NCI-H510A treated with DMSO at 0.1 percent for 48 hours (cell line): ENCODE measurements at regions not wholly inside any gene's neighbourhood (a gene's known extent, or its start where the extent isn't known, plus 50 kb on each side); places are given as distances from the start of the nearest gene placed in this dataset.

Source experiments
- DNase-seq: peaks from one replicate; lab custom pipeline; 2025; lab: John Stamatoyannopoulos, UW

DNA sequence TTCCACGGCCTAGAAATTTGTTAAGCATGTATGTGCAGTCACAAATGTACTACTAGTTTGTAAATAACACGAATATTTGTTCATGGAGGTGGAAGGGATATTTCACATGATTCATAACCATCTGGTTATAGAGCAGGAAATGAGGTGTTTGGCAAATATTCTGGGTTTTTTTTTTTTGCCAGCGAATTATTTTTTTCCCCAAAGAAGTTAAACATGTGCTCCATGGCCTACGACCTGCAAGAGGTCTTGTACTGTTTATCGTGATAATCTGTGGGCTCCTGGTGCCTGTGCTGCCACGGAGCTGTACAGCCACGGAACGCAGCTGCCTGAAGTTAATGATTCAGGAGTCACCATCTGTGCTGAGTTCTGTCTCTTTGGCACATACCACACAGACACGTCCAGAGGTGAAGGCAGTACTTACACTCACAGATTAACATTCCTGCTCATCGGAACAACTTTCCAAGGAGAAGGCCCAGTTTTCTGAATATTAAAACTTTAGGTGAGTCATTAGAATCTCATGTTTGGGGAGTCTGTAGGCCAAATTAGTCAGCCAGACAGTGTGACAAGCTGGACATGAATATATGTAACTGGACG is 156.3 kb downstream of the TMX1 start:
- DNase-seq, result no peak

DNA sequence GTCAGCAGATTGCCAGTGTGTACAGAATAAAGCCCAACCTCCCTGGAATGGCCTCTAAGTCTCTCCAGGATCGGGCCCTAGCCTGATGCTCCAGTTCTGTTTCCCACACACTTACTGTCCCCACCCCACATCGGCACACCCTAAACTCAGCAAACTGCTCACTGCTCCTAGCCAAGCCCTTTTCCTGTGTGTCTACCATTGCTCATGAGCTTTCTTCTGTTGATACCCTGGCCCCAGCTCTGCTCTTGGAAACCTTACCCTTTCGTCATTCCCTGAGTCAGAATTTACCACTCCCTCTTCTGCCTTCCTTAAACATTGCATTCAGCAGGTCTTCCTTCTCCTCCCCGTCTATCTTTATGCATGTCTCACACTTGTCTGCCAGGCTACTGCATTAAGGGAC is 158.9 kb downstream of the TMX1 start:
- no peak for DNase-seq

DNA sequence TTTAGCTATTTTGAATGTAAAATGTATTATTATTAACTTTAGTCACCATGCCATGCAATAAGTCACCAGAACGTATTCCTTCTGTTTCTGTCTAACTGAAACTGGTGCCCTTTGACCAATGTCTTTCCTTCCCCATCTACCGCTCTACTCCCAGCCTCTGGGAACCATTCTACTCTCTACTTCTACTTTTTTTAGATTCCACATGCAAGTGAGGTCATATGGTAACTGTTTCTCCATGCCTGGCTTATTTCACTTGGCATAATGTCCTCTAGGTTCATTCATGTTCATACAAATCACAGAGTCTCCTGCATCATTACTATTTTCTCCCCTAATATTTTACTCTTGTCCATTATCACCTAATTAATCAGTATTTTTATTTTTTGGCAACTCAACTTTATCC is 160.1 kb downstream of the TMX1 start:
- DNase-seq, result no peak

GRCh38 chr14:51401272-51401671 is 161.2 kb downstream of the TMX1 start:
- DNase-seq, result no peak

DNA sequence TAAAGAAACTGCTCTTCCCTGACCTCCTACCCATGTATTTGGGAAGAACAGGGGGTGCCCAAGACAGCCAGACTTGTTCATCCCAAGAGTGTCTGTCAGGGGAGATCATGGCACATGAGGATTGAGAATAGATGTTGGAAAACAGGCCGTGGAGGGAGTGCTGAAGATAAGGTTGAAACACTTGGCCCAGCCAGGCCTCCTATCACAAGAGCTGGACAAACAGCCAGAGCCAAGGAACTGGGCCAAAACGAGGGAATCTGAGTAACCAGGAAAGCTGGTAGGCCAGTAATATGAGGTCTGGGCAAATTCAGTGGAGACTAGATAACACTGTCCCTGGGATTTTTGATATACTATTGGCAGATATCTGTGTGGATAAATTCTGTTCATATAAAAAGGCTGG is 161.7 kb downstream of the TMX1 start:
- DNase-seq, result no peak

DNA sequence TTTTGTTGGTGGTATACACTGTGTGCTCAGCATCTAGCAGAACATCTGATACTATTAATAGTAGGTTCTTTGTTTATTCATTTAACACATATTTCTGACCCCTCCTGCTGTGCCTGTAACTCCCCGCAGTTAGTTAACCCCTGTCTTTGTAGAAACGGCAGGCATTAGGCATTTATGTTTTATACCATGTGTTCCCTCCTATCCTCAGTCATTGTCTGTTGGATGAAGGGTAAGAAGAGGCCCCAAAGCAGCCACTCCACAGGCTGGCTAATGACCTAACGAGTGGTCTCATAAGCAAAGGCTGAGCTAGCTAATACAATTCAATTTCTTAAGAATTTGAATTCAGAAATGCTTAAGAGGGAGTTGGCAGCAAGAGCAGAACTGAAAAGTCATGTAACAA is 170.8 kb downstream of the TMX1 start:
- no peak for DNase-seq

DNA sequence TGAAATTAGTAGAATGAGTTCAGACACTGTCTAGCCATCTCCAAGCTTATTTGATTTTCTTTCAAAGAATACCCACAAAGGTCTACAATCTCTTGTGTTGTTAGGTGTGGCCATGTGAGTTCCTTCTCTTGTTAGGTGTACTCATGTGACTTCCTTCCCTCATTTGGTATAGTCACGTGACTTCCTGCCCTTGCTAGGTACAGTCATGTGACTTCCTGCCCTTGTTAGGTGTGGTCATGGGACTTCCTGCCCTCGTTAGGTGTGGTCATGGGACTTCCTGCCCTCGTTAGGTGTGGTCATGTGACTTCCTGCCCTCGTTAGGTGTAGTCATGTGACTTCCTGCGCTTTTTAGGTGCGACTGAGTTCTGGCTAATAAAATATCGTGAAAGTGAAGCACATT is 179.6 kb downstream of the TMX1 start:
- DNase-seq, result no peak

DNA sequence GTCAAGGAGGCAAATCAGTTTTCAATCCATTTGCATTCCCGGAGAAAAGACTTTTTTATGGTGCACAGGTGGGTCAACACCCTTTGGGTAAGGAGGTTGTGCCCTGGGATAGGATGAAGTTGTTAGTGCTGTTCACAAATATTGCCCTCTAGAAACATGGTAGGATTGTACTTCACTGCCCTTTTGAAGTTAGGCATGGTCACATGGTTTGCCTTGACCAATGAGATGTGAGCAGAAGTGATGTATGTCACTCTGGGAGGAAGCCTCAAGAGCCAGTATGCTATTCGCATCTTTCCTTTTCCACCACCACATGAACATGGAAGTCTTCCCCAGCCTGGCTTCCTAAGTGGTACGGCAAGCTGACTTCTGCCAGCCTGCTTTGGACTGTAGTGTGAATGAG is 182.7 kb downstream of the TMX1 start:
- no peak for DNase-seq

DNA sequence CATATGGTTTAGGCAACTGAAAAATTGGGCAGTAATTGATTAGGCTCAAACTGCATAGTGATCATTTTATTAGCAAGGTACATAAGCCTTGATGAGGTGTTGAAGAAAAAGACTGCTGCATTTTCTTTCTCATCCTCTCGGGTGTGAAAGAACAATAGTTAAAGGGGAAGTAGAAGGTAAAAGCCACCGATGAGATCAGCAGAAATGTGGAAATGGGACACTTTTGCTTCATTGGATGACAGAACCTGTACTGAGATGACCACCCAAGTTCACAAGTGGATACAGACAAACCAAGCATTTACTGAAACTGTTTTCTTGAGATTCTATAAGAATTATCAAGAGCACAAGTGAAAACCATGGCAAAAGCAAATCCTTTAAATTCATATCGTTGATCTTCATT is 184.0 kb downstream of the TMX1 start:
- no peak for DNase-seq

- DNase-seq, result no peak
Observed at GRCh38 chr14:51424561-51425251, 184.7 kb downstream of the TMX1 start.

DNA sequence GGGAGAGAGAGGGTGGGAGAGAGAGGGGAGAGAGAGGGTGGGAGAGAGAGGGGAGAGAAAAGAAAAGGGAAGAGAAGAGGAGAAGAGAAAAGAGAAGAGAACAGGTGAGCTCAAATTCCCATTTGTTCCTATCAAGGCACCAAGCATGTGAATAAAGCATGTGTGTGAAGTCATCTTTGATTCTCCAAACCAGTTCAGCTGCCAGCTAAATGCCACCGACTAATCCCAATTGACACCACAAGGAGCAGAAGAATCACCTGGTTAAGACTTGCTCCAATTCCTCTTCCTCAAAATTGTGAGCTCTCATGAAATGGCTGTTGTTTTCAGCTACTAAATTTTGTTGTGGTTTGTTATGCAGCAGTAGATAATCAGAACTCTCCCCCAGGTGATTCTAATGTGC is 188.9 kb downstream of the TMX1 start:
- DNase-seq, result no peak

DNA sequence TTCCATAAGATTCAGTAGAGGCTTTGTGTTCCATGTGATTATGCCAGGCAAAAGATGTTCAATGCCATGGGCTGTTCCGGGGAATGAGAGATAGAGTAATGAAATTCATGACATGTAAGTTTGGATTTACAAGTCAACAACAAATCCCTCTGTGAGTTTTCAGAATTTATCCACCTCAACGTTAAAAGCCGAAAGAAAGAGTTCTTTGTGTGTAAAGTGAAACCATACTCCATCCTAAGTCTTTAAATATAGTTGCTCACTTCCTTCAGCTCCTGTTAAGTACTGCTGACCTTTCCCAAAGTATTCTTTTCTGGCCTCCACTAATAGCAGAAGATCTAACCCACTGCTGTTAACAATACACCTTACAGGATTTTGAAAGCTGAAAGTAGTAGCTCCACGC is 190.0 kb downstream of the TMX1 start:
- no peak for DNase-seq

DNA sequence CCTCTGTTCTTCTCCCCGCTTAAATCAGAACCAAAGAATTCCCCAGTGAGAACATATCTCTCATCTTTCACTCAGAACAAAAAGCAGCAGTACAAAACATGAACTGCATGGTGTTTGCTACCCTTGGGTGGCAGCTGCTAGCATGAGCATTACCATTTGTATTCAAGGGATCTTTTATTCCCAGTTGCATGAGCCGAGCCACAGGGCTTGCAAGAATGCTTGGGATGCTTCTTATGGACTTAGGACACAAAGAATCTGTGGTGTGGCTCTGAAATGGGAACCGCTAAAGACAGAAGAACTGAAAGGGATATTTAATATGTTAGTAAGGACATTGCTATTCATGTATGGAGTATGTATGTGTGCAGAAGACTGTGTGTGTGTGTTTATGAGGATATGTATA is 190.6 kb downstream of the TMX1 start:
- DNase-seq, result no peak

DNA sequence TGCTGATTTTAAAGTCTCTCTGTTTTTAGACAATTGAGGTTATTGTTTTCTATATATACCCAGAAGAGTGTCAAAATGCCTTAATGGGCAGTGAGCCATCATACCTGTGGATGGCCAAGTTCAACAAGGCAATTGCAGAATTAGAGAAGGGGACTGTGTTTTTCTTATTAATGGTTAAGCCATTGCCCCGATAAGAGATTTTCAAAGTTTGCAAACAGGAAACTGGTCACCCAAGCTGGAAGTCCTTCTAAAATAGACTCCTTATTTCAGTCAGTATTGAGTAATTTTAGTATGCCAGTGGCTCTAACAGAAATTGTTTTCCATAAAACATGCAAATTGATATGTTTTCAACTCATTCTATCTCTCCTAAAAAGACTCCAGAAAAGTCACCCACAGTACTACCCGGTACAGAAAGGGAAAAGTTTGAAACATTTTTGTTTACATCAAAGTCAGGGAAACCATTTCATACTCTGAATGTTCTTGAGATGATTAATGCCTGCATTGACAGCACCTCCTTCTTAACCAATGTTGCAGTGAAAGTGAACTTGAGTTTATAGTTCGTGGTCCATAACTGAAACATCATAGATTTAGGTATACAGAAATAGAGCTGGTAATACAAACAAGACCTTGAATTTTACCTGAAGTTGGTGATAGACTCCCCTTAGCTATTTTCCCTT is 191.1 kb downstream of the TMX1 start:
- no peak for DNase-seq

DNA sequence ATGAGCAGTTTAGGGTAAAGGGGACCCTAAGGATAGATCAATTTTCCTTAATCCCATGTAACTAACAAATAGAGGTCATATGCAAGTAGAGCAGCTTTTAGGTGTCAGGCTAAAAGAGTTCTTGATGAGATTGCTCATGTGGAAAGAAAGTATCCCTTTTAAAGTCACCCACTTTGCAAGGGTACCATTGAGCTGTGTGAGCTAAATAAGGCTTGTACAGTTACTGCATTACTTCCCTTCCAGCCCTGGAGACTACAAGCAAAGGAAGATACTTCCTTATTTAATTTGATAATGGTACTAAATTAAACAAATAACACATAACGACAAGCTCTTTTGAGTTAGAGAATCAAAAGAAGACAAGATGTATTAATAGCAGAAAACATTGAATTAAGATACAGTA is 191.7 kb downstream of the TMX1 start:
- DNase-seq, result no peak

DNA sequence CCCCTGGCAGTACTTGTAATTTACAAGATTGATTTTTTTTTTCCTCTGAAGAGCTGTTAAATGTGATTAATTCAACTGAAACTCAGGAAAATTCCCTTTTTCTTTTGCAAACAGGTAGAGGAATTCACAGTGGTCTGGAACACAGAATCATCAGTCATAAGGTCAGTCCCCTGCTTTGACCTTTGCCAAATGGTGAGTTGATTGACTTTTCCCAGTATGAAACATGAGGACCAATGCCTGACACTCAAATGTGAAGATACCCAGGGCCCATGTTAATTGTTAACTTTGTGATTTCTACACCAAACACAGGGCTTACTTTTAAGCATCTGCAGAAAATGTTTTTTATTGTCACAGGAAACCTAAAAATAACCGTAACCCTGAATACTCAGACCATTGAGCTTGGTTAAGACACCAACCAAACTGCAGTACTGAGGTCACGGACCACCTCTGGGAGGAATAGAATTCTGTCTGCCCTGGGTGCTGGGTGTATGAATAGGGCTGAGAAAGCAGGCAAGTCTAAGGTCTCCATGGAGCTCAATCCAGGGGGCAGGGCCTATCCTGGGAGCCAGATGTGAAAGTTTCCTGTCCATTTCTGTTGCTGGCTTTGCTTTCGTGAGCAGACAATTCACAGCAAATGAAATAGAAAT is 192.4 kb downstream of the TMX1 start:
- no peak for DNase-seq

DNA sequence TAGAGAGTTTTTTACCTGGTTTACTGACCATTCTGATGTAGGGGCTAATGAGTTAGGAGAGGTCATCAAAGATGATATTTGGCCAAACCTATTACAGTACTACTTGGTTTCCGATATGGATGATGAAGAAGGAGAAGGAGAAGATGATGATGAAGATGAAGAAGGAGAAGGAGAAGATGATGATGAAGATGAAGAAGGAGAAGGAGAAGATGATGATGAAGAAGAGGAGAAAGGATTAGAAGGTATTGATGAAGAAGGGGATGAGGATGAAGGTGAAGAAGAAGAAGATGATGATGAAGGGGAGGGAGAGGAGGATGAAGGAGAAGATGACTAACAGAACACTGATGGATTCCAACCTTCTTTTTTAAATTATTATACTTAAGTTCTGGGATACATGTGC is 196.6 kb downstream of the TMX1 start:
- no peak for DNase-seq

DNA sequence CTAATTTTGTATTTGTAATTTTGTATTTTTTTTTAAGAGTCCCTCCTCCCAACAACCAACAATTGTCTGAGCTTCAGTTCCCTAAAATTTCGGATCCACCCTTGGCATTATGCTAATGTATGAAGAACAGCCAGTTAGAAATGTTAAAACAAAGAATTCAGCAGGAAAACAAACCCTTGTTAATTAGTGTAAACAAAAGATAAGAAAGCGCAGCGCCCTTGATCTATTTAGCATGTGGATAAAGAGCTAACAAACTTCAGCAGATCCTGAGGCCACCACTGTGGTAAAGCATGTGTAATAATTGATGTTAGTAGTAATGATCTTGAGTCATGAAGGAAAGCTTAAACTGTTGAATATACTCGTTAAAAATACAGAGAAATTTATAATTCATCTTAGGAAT is 199.8 kb downstream of the TMX1 start:
- DNase-seq, result no peak

GRCh38 chr14:51441001-51441400 is 201.0 kb downstream of the TMX1 start:
- DNase-seq, result no peak

DNA sequence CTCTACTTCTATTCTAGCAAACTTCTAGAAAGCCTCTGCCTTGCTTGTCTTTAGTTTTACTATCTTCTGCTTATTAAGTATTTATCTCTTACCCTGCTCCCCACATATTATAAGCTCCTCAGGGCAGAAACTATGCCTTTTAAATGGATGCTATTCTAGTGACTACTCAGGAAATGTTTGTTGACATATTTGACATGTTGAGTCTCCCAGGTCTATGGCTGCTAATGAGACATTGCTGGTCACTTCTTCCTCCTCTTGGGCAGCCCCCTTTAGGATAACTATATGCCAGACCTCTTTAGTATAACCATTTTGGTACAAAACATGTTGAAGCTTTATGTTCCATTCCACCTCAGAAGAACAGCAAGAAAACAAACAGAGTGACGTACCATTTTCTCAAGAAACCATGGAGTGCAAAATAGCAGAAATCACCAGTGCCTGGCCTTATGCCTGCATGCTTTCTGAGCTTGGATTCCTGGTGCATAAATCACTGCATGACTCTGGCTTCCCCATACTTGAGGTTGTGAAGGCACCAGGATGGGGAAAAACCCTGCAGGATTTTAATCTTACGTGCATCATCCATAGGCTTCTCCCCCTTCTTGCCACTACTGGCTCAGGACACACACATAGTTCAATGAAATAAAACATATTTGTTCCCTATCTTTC is 202.6 kb downstream of the TMX1 start:
- DNase-seq, result no peak

DNA sequence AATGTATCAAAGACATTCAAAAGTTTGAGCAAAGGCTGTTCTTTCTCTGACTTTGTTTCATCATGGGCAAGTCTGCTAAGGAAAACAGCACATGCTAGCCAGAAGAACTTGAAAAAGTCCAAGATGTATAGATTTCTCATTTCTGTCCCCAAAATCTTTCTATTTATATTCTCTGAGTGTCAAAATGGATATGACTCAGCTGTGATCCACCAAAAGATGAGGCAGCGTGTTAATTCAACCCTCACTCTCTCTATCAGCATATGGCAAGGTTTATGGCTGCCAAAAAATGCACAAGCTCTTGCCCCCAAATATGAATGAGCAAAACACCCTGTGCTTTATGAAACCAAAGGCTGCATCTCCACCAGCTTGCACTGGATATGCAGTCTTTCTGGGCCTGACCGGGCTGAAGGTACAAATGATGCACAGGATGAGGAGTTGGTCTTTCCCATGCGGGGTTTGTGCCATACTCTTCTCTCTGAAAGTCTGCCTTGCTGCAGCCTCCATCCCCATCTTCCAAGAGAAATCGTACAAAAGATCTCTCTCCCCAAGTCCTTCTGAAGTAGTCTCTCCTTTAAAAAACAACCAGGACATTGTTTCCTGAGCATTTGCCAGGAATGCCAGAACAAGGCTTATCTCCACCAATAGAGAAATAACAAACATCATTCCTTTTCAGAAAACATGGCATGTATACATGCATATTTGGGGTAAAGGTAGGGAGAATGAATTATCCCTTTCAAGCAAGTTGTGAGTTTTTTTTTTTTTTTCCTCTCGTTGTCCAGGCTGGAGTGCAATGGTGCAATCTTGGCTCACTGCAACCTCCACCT is 203.4 kb downstream of the TMX1 start:
- no peak for DNase-seq
